Motor neuron (in vitro differentiated cells): ENCODE measurements at regions not wholly inside any gene's neighbourhood (a gene's known extent, or its start where the extent isn't known, plus 50 kb on each side); places are given as distances from the start of the nearest gene placed in this dataset.

Source experiments
- ATAC-seq, 8 experiments: fragments of 200-7000 bp; cut with Tn5 transposase; replicated peaks in 6 of 8; 2 replicates each; pipeline ENCODE4 v1.8.0; 2021; ENCODE audit warnings: mild to moderate bottlenecking in 8 of 8, moderate library complexity in 8 of 8
- H3K27ac ChIP-seq, 2 donors: fragments of 250-450 bp; sonication (Bioruptor Pico); 2 replicates each; pipeline ENCODE4 v1.9.0; 2021; ENCODE audit warnings: antibody characterized with exemption in 2 of 2, mild to moderate bottlenecking in 2 of 2, moderate library complexity in 1 of 2
- H3K4me1 ChIP-seq, 2 donors: fragments of 250-450 bp; sonication (Bioruptor Pico); replicated peaks in 1 of 2; 2 replicates each; pipeline ENCODE4 v1.6.1; 2021; ENCODE audit warnings: antibody characterized with exemption in 2 of 2, mild to moderate bottlenecking in 2 of 2, moderate library complexity in 1 of 2
- H3K4me3 ChIP-seq, 5 donors: fragments of 250-450 bp; sonication (Bioruptor Pico); 2 replicates each; pipeline ENCODE4 v1.9.0; 2021; ENCODE audit warnings: antibody characterized with exemption in 5 of 5, mild to moderate bottlenecking in 5 of 5, moderate library complexity in 4 of 5
- WGBS, 10 experiments: fragments of 450-650 bp; shearing (Covaris generic); methylation state at CpG; one replicate each; pipeline ENCODE4 v1.0.0; 2022; 5-methylcytosine and 5-hydroxymethylcytosine counted together
- in situ Hi-C, 9 experiments: fragments of 400-800 bp; cut with MboI; loops; one replicate each; pipeline ENCODE4 v1.15.0; 2021; ENCODE audit warnings: low sequenced_read_pairs in 9 of 9, low pct_unique_long_range_greater_than_20kb in 2 of 9; ENCODE audit not compliant: unreplicated experiment in 9 of 9

GRCh38 chr2:204183608-204184007 is 247.0 kb downstream of the ICOS start:
- Histone ChIP-seq H3K27ac (no peak overlapping the region), H3K4me1 (peaks cover 13 to 20% of the 10 kb centered on the region in 2 donors), H3K4me3 (no peak overlapping the region)
- 14 to 100% (median 79%) methylated on average over 1 to 4 of the region's 4 CpGs for WGBS, 10 experiments
- ATAC-seq, result no peak
- in situ Hi-C loops, result no loop called here

DNA sequence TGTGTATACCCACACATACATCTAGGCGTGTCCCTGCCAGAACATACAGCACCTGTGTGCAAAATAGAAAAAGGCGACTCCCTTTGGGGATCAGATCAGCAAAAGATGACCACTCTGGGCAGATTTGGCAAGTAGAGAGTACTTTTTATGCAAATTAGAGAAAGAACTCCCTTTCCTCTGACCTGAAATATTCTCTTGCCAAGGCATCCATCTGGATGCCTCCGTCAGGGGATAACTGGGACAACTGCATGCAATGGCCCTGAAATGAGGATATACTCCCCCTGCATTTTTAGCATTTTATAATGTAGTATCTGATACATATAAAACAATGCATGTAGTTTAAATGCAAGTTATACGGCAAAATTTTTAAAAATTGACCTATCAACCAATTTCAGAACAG is 247.7 kb downstream of the ICOS start:
- H3K4me1 ChIP-seq, result peaks cover 13 to 20% of the 10 kb centered on the region in 2 donors
- H3K4me3 ChIP-seq, result no peak overlapping the region
- in situ Hi-C loops, result no loop called here
- no peak for ATAC-seq
- no peak overlapping the region for H3K27ac ChIP-seq
- WGBS, 10 experiments, result 24 to 100% (median 63%) methylated on average over 1 to 4 of the region's 4 CpGs; no CpG with 5 or more reads in 2 of the 10 experiments

DNA sequence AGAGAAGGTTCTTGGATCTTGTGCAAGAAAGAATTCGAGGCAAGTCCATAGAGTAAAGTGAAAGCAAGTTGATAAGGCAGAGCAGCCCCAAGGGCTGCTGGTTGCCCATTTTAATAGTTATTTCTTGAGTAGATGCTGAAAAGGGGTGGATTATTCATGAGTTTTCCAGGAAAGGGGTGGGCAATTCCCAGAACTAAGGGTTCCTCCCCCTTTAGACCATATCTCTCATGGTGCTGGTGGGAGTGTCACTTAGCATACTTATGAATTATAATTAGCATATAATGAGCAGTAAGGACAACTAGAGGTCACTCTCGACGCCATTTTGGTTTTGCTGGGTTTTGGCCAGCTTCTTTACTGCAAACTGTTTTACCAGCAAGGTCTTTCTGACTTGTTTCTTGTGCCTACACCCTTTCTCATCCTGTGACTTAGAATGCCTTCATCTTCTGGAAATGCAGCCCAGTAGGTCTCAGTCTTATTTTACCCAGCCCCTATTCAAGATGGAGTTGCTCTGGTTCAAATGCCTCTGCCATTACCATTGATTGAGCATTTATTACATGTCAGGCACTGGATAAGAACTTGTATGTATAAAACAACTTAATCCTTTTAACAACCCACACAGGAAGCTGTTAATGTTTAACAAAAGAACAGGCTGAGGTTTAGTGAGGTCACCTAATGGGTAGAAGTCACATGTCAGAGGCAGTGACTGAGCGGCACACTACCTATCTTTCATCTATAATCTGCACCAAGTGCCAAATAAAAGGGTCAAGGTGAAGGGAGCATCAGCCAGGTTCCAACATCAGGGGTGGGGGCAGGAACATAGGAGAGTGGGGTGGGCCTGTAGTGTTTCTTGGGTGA is 250.9 kb downstream of the ICOS start:
- Histone ChIP-seq H3K4me3 (no peak overlapping the region), H3K27ac (no peak overlapping the region), H3K4me1 (peaks cover 4 to 23% of the 10 kb centered on the region in 2 donors)
- in situ Hi-C loops, result no loop called here
- ATAC-seq, result peak in 6 of 8 experiments; percentile 30 to 80 (median 56)
- 0 to 96% (median 80%) methylated on average over 1 to 3 of the region's 4 CpGs; no CpG with 5 or more reads in 1 of the 10 experiments for WGBS, 10 experiments

- in situ Hi-C loops, result no loop called here
- H3K4me1 ChIP-seq, result peaks cover 4 to 22% of the 10 kb centered on the region in 2 donors
- ATAC-seq, result no peak
These were observed 255.0 kb downstream of the ICOS start for GRCh38 chr2:204191574-204191973.

GRCh38 chr2:204195498-204195897 is 258.9 kb downstream of the ICOS start:
- H3K4me1 ChIP-seq, result peaks cover 0 to 15% of the 10 kb centered on the region in 2 donors
- no peak overlapping the region for H3K27ac ChIP-seq
- in situ Hi-C loops, result no loop called here
- no peak overlapping the region for H3K4me3 ChIP-seq
- ATAC-seq, result no peak
- WGBS, 10 experiments, result 0 to 84% (median 17%) methylated on average over 2 to 4 of the region's 4 CpGs; no CpG with 5 or more reads in 5 of the 10 experiments

More at GRCh38 chr2:204191574-204191973, 255.0 kb downstream of the ICOS start:
- Histone ChIP-seq H3K4me3 (no peak overlapping the region), H3K27ac (no peak overlapping the region)

GRCh38 chr2:204197336-204198005 is 260.9 kb downstream of the ICOS start:
- ATAC-seq, result no peak
- WGBS, 10 experiments, result 39 to 93% (median 82%) methylated on average over 2 to 5 of the region's 5 CpGs; no CpG with 5 or more reads in 1 of the 10 experiments
- H3K27ac ChIP-seq, result no peak overlapping the region
- no peak overlapping the region for H3K4me3 ChIP-seq
- no peaks in the 10 kb centered on the region for H3K4me1 ChIP-seq
- in situ Hi-C loops, result no loop called here

DNA sequence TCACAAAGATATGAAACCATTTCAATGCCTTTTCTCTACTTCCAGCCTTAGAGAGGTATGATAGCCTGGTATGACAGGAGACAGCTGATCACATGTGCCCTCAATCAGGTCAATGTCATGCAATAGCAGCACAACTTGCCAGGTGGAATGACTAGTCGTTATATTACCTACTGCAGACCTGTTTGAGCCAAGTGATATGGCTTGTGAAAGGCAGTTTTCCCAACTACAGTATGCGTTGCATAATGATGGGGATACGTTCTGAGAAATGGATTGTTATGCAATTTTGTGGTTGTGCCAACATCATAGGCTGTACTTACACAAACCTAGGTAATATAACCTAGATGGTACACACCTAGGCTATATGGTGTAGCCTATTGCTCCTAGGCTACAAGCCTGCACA is 262.8 kb downstream of the ICOS start:
- in situ Hi-C loops, result no loop called here
- no peak for ATAC-seq
- no peak overlapping the region for H3K27ac ChIP-seq
- WGBS, 10 experiments, result 0 to 100% (median 56%) methylated on average over 1 to 3 of the region's 3 CpGs; no CpG with 5 or more reads in 3 of the 10 experiments
- no peak overlapping the region for H3K4me3 ChIP-seq
- no peaks in the 10 kb centered on the region for H3K4me1 ChIP-seq

GRCh38 chr2:204201507-204201906 is 264.9 kb downstream of the ICOS start:
- Histone ChIP-seq H3K4me1 (peaks cover 0 to 3% of the 10 kb centered on the region in 2 donors), H3K4me3 (no peak overlapping the region), H3K27ac (no peak overlapping the region)
- in situ Hi-C loops, result no loop called here
- peak in 1 of 8 experiments; percentile 53 for ATAC-seq
- 25 to 100% (median 55%) methylated on average over 1 to 2 of the region's 2 CpGs; no CpG with 5 or more reads in 4 of the 10 experiments for WGBS, 10 experiments

DNA sequence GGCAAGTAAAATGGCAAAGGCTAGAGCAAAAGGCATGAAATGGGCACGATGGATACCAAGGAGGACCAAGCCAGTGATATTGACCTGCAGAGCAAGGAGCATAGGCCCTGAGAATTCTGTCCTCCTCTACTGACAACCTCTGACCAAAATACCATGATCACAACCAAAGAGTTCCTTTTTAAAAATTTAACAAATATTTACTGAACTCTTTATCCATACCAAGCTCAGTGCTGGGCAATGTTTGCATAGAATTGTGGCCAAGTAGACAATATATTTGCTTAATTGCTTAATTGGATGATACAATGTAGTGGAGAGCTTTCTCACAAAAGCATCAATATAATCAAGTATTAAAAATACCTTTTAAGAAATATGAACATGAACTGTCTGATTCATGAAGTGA is 265.7 kb downstream of the ICOS start:
- WGBS, 10 experiments, result 0 to 100% (median 69%) methylated on average over 1 of the region's 1 CpG; no CpG with 5 or more reads in 4 of the 10 experiments

GRCh38 chr2:204203704-204204103 is 267.1 kb downstream of the ICOS start:
- Histone ChIP-seq H3K4me1 (peaks cover 0 to 3% of the 10 kb centered on the region in 2 donors), H3K4me3 (no peak overlapping the region), H3K27ac (no peak overlapping the region)
- in situ Hi-C loops, result no loop called here
- 17 to 100% (median 96%) methylated on average over 1 to 4 of the region's 4 CpGs; no CpG with 5 or more reads in 4 of the 10 experiments for WGBS, 10 experiments
- no peak for ATAC-seq

More for the DNA sequence above, 265.7 kb downstream of the ICOS start:
- Histone ChIP-seq H3K4me1 (peaks cover 0 to 3% of the 10 kb centered on the region in 2 donors), H3K27ac (no peak overlapping the region), H3K4me3 (no peak overlapping the region)
- in situ Hi-C loops, result no loop called here
- no peak for ATAC-seq

- WGBS, 10 experiments, result 39 to 100% (median 55%) methylated on average over 1 to 5 of the region's 6 CpGs; no CpG with 5 or more reads in 3 of the 10 experiments
- no peak overlapping the region for H3K27ac ChIP-seq
- in situ Hi-C loops, result no loop called here
- peaks cover 0 to 3% of the 10 kb centered on the region in 2 donors for H3K4me1 ChIP-seq
- ATAC-seq, result peak in 4 of 8 experiments; percentile 7 to 37 (median 28)
- H3K4me3 ChIP-seq, result no peak overlapping the region
These were observed 268.5 kb downstream of the ICOS start for GRCh38 chr2:204205082-204205481.

GRCh38 chr2:204205538-204205937 is 269.0 kb downstream of the ICOS start:
- H3K4me1 ChIP-seq, result peaks cover 0 to 3% of the 10 kb centered on the region in 2 donors
- no peak overlapping the region for H3K4me3 ChIP-seq
- H3K27ac ChIP-seq, result no peak overlapping the region
- peak in 7 of 8 experiments; percentile 37 to 95 (median 70) for ATAC-seq
- 0 to 50% (median 10%) methylated on average over 1 to 6 of the region's 7 CpGs for WGBS, 10 experiments
- in situ Hi-C loops, result no loop called here

- Histone ChIP-seq H3K4me1 (peaks cover 0 to 3% of the 10 kb centered on the region in 2 donors), H3K27ac (no peak overlapping the region), H3K4me3 (no peak overlapping the region)
- no peak for ATAC-seq
- WGBS, 10 experiments, result 0 to 100% (median 89%) methylated on average over 1 of the region's 1 CpG; no CpG with 5 or more reads in 5 of the 10 experiments
- in situ Hi-C loops, result no loop called here
These were observed 271.3 kb downstream of the ICOS start for GRCh38 chr2:204207866-204208265.
